Activated naive CD8-positive, alpha-beta T cell treated with anti-CD3 and anti-CD28 coated beads, Interleukin-2, amount 50 U/mL, for 24 hours (primary cell): ENCODE measurements at regions not wholly inside any gene's neighbourhood (a gene's known extent, or its start where the extent isn't known, plus 50 kb on each side); places are given as distances from the start of the nearest gene placed in this dataset.

Source experiments
- ATAC-seq: fragments of 150-1000 bp; cut with Tn5 transposase; one replicate; pipeline ENCODE4 v1.10.0; 2021
- DNase-seq: peaks from one replicate; pipeline ENCODE4 v3.0.0; 2021
- H3K27ac Mint-ChIP-seq: one replicate; pipeline ENCODE4 v1.8.0; 2021; ENCODE audit warnings: mild to moderate bottlenecking, mixed read lengths
- H3K27me3 Mint-ChIP-seq: one replicate; pipeline ENCODE4 v1.8.0; 2021; ENCODE audit warnings: mixed read lengths
- H3K36me3 Mint-ChIP-seq: one replicate; pipeline ENCODE4 v1.8.0; 2021; ENCODE audit warnings: low read depth, mixed read lengths
- H3K4me1 Mint-ChIP-seq: one replicate; pipeline ENCODE4 v1.8.0; 2021; ENCODE audit warnings: mixed read lengths
- H3K4me3 Mint-ChIP-seq: one replicate; pipeline ENCODE4 v1.8.0; 2021; ENCODE audit warnings: mild to moderate bottlenecking, moderate library complexity, mixed read lengths
- H3K9me3 Mint-ChIP-seq: one replicate; pipeline ENCODE4 v1.8.0; 2021; ENCODE audit warnings: mixed read lengths

GRCh38 chr1:37420456-37420855 lies 53.9 kb upstream of the ZC3H12A start:
- ATAC-seq (no peak), DNase-seq (no peak)
- Mint-ChIP-seq H3K27me3 (peaks cover 2% of the 10 kb centered on the region), H3K9me3 (peaks cover 4% of the 10 kb centered on the region), H3K4me3 (no peak overlapping the region), H3K4me1 (no peaks in the 10 kb centered on the region), H3K27ac (no peak overlapping the region), H3K36me3 (peaks cover 3% of the 10 kb centered on the region)

GRCh38 chr1:37423810-37424209 lies 50.6 kb upstream of the ZC3H12A start:
- DNase-seq (no peak), ATAC-seq (no peak)
- no peaks in the 10 kb centered on the region for H3K36me3 Mint-ChIP-seq
- H3K27ac Mint-ChIP-seq: no peak overlapping the region
- peaks cover 4% of the 10 kb centered on the region for H3K27me3 Mint-ChIP-seq
- no peak overlapping the region for H3K4me3 Mint-ChIP-seq
- H3K4me1 Mint-ChIP-seq: no peaks in the 10 kb centered on the region
- H3K9me3 Mint-ChIP-seq: no peaks in the 10 kb centered on the region

GRCh38 chr1:37424523-37424922 lies 49.9 kb upstream of the ZC3H12A start:
- ATAC-seq (no peak), DNase-seq (no peak)
- no peak overlapping the region for H3K4me3 Mint-ChIP-seq
- H3K4me1 Mint-ChIP-seq: no peaks in the 10 kb centered on the region
- H3K27me3 Mint-ChIP-seq: peaks cover 4% of the 10 kb centered on the region
- H3K9me3 Mint-ChIP-seq: no peaks in the 10 kb centered on the region
- H3K36me3 Mint-ChIP-seq: no peaks in the 10 kb centered on the region
- no peak overlapping the region for H3K27ac Mint-ChIP-seq
